HFF-Myc (cell line): ENCODE measurements at regions not wholly inside any gene's neighbourhood (a gene's known extent, or its start where the extent isn't known, plus 50 kb on each side); places are given as distances from the start of the nearest gene placed in this dataset.
"Not testable (repeated sequence)": the region's sequence is repeated elsewhere in the genome, so short reads cannot be mapped to it uniquely, and the experiment has no call there.

Experiments
- DNase-seq: peaks from one replicate; pipeline ENCODE4 v3.0.0-alpha.2; 2011; ENCODE audit warnings: low read depth; ENCODE audit errors: extremely low read depth
- H3K4me3 ChIP-seq: replicated peaks from 2 replicates; pipeline ENCODE4 v1.5.1; 2011; ENCODE audit warnings: low read depth, mild to moderate bottlenecking, control low read depth, low read length
- CTCF ChIP-seq: IDR thresholded peaks from 2 replicates; pipeline ENCODE4 v1.5.1; 2012; ENCODE audit warnings: mild to moderate bottlenecking, low read depth, low read length, control low read depth; ENCODE audit errors: missing control alignments

GRCh38 chr11:93041682-93042081, 72.2 kb downstream of the MTNR1B start:
- TF ChIP-seq CTCF, result no peak
- H3K4me3 ChIP-seq, result no peak overlapping the region
- no peak for DNase-seq

GRCh38 chr11:93043186-93043585, 73.7 kb downstream of the MTNR1B start:
- not testable (repeated sequence) for H3K4me3 ChIP-seq, DNase-seq

GRCh38 chr11:93049740-93050139, 80.3 kb downstream of the MTNR1B start:
- no peak for TF ChIP-seq CTCF
- H3K4me3 ChIP-seq, result no peak overlapping the region
- no peak for DNase-seq

- H3K4me3 ChIP-seq, result no peak overlapping the region
- DNase-seq, result no peak
- no peak for TF ChIP-seq CTCF
Measured at GRCh38 chr11:93051186-93051585, 81.7 kb downstream of the MTNR1B start.

- TF ChIP-seq CTCF, result no peak
- H3K4me3 ChIP-seq, result no peak overlapping the region
- DNase-seq, result no peak
Measured at GRCh38 chr11:93053864-93054263, 84.4 kb downstream of the MTNR1B start.

- TF ChIP-seq CTCF, result no peak
- DNase-seq, result no peak
Measured at GRCh38 chr11:93054279-93054678, 84.8 kb downstream of the MTNR1B start.

GRCh38 chr11:93054881-93055280, 85.4 kb downstream of the MTNR1B start:
- H3K4me3 ChIP-seq, result no peak overlapping the region
- no peak for TF ChIP-seq CTCF
- DNase-seq, result peak; percentile 79

More at GRCh38 chr11:93054279-93054678, 84.8 kb downstream of the MTNR1B start:
- H3K4me3 ChIP-seq, result no peak overlapping the region
